ENCODE measurements at regions not wholly inside any gene's neighbourhood (a gene's known extent, or its start where the extent isn't known, plus 50 kb on each side); places are given as distances from the start of the nearest gene placed in this dataset.
"Not testable (repeated sequence)": the region's sequence is repeated elsewhere in the genome, so short reads cannot be mapped to it uniquely, and the experiment has no call there.

DNA sequence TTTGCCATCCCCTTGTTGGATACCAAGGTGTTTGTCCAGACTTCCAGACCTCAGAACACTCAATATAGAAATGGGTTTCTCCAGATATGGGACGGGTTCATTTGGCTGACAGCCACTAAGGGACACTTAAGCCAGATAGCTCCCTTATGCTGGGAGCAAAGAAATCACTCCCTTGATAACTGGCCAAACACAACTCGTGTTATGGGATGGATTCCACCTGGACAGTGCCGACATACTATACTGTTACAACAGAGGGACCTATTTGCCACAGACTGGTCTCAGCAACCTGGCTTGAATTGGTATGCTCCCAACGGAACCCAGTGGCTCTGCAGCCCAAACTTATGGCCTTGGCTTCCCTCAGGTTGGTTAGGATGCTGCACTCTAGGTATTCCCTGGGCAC, 114.0 kb upstream of the PLCL2 start:
- no peak overlapping the region for H3K9ac ChIP-seq (ENCODE audit: low read depth, low read length)
- peaks cover 8% of the 10 kb centered on the region; the same call in 1 of the 2 replicates for H3K4me1 ChIP-seq (ENCODE audit: insufficient read depth, low read length)
- H3K27ac ChIP-seq (ENCODE audit: low read length): no peak overlapping the region
- H3K27me3 ChIP-seq (ENCODE audit: insufficient read depth, low read length): no peaks in the 10 kb centered on the region
- no peaks in the 10 kb centered on the region for H3K9me3 ChIP-seq (ENCODE audit: insufficient read depth, low read depth, low read length)
- no peaks in the 10 kb centered on the region for H3K36me3 ChIP-seq (ENCODE audit: insufficient read depth, low read depth, low read length)
- H3K4me3 ChIP-seq (ENCODE audit: low read length): no peak overlapping the region

- H3K4me3 ChIP-seq (ENCODE audit: low read length); H3K9me3 ChIP-seq (ENCODE audit: insufficient read depth, low read depth, low read length); H3K9ac ChIP-seq (ENCODE audit: low read depth, low read length); H3K4me1 ChIP-seq (ENCODE audit: insufficient read depth, low read length); H3K27ac ChIP-seq (ENCODE audit: low read length); H3K36me3 ChIP-seq (ENCODE audit: insufficient read depth, low read depth, low read length); H3K27me3 ChIP-seq (ENCODE audit: insufficient read depth, low read length): not testable (repeated sequence)
Observed at GRCh38 chr3:16773594-16773993, 111.2 kb upstream of the PLCL2 start.

DNA sequence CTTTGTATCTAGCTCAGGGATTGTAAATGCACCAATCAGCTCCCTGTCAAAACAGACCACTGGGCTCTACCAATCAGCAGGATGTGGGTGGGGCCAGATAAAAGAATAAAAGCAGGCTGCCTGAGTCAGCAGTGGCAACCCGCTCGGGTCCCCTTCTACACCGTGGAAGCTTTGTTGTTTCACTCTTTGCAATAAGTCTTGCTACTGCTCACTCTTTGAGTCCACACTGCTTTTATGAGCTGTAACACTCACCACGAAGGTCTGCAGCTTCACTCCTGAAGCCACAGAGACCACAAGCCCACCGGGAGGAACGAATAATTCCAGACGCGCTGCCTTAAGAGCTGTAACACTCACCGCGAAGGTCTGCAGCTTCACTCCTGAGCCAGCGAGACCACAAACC, 110.2 kb upstream of the PLCL2 start:
- H3K4me3 ChIP-seq (ENCODE audit: low read length); H3K9ac ChIP-seq (ENCODE audit: low read depth, low read length); H3K36me3 ChIP-seq (ENCODE audit: insufficient read depth, low read depth, low read length); H3K27ac ChIP-seq (ENCODE audit: low read length); H3K27me3 ChIP-seq (ENCODE audit: insufficient read depth, low read length); H3K9me3 ChIP-seq (ENCODE audit: insufficient read depth, low read depth, low read length); H3K4me1 ChIP-seq (ENCODE audit: insufficient read depth, low read length): not testable (repeated sequence)

- H3K4me1 ChIP-seq (ENCODE audit: insufficient read depth, low read length): peaks cover 15% of the 10 kb centered on the region
- no peaks in the 10 kb centered on the region for H3K27me3 ChIP-seq (ENCODE audit: insufficient read depth, low read length)
- H3K36me3 ChIP-seq (ENCODE audit: insufficient read depth, low read depth, low read length): no peaks in the 10 kb centered on the region
- H3K9me3 ChIP-seq (ENCODE audit: insufficient read depth, low read depth, low read length): no peaks in the 10 kb centered on the region
- H3K27ac ChIP-seq (ENCODE audit: low read length): no peak overlapping the region
- H3K9ac ChIP-seq (ENCODE audit: low read depth, low read length): no peak overlapping the region
- H3K4me3 ChIP-seq (ENCODE audit: low read length): no peak overlapping the region
Observed at GRCh38 chr3:16784973-16785372, 99.8 kb upstream of the PLCL2 start.

GRCh38 chr3:16785465-16785864, 99.3 kb upstream of the PLCL2 start:
- H3K27ac ChIP-seq (ENCODE audit: low read length): no peak overlapping the region
- H3K9ac ChIP-seq (ENCODE audit: low read depth, low read length): no peak overlapping the region
- H3K4me3 ChIP-seq (ENCODE audit: low read length): no peak overlapping the region
- no peaks in the 10 kb centered on the region for H3K27me3 ChIP-seq (ENCODE audit: insufficient read depth, low read length)
- peaks cover 20% of the 10 kb centered on the region for H3K4me1 ChIP-seq (ENCODE audit: insufficient read depth, low read length)
- H3K9me3 ChIP-seq (ENCODE audit: insufficient read depth, low read depth, low read length): no peaks in the 10 kb centered on the region
- no peaks in the 10 kb centered on the region for H3K36me3 ChIP-seq (ENCODE audit: insufficient read depth, low read depth, low read length)

DNA sequence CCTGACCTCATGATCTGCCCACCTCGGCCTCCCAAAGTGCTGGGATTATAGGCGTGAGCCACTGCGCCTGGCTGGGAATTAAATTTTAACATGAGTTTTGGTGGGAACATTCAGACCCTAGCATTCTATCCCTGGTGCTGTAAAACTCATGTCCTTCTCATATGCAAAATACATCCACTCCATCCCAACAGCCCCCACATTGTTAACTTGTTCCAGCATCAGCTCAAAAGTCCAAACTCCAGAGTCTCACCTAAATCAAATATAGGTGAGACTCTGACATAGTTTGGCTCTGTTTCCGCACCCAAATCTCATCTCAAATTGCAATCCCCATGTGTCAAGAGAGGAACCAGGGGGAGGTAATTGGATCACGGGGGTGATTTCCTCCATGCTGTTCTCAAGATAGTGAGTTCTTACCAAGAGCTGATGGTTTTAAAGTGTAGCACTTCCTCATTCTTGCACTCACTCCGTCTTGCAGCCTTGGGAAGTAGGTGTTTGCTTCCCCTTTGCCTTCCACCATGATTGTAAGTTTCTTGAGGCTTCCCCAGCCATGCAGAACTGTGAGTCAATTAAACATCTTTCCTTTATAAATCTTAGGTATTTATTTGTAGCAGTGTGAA, 96.2 kb upstream of the PLCL2 start:
- H3K27me3 ChIP-seq (ENCODE audit: insufficient read depth, low read length): no peaks in the 10 kb centered on the region
- H3K27ac ChIP-seq (ENCODE audit: low read length): no peak overlapping the region
- H3K4me3 ChIP-seq (ENCODE audit: low read length): no peak overlapping the region
- H3K4me1 ChIP-seq (ENCODE audit: insufficient read depth, low read length): peaks cover 27% of the 10 kb centered on the region
- H3K9ac ChIP-seq (ENCODE audit: low read depth, low read length): no peak overlapping the region
- H3K36me3 ChIP-seq (ENCODE audit: insufficient read depth, low read depth, low read length): no peaks in the 10 kb centered on the region
- H3K9me3 ChIP-seq (ENCODE audit: insufficient read depth, low read depth, low read length): no peaks in the 10 kb centered on the region

- peak overlapping the region; percentile 5 for H3K27ac ChIP-seq (ENCODE audit: low read length)
- H3K4me1 ChIP-seq (ENCODE audit: insufficient read depth, low read length): peaks cover 32% of the 10 kb centered on the region
- peak overlapping the region; percentile 31; the same call in 1 of the 2 replicates for H3K4me3 ChIP-seq (ENCODE audit: low read length)
- H3K27me3 ChIP-seq (ENCODE audit: insufficient read depth, low read length): no peaks in the 10 kb centered on the region
- H3K9me3 ChIP-seq (ENCODE audit: insufficient read depth, low read depth, low read length): no peaks in the 10 kb centered on the region
- no peaks in the 10 kb centered on the region for H3K36me3 ChIP-seq (ENCODE audit: insufficient read depth, low read depth, low read length)
- H3K9ac ChIP-seq (ENCODE audit: low read depth, low read length): peak overlapping the region; percentile 44; the same call in 1 of the 2 replicates
Observed at GRCh38 chr3:16789344-16790120, 95.2 kb upstream of the PLCL2 start.

GRCh38 chr3:16790432-16791400, 94.0 kb upstream of the PLCL2 start:
- Histone ChIP-seq H3K9me3 (ENCODE audit: insufficient read depth, low read depth, low read length) (no peaks in the 10 kb centered on the region), H3K4me3 (ENCODE audit: low read length) (no peak overlapping the region), H3K9ac (ENCODE audit: low read depth, low read length) (no peak overlapping the region), H3K27ac (ENCODE audit: low read length) (no peak overlapping the region), H3K27me3 (ENCODE audit: insufficient read depth, low read length) (no peaks in the 10 kb centered on the region), H3K36me3 (ENCODE audit: insufficient read depth, low read depth, low read length) (no peaks in the 10 kb centered on the region), H3K4me1 (ENCODE audit: insufficient read depth, low read length) (peaks cover 32% of the 10 kb centered on the region)

DNA sequence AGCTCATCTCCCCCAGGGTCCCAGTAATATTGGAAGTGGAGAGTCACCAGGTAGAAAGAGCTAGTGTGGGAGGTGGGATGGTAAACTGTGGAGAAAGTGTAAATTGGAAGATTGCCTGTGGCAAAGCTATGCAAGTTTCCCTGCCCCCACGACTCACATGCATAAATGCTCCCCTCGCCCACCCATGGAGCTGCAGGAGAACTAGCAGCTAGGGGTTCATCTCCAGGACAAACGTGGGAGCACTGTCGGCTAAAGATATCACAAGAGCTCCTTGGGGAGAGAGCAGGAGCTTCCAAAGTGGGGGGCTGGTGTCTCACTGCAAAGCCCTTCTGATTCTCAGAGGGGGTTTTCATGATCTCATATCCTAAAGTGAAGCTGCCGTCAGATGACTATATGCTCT, 91.4 kb upstream of the PLCL2 start:
- H3K4me1 ChIP-seq (ENCODE audit: insufficient read depth, low read length): peaks cover 32% of the 10 kb centered on the region

GRCh38 chr3:16794257-16794656, 90.5 kb upstream of the PLCL2 start:
- no peaks in the 10 kb centered on the region for H3K27me3 ChIP-seq (ENCODE audit: insufficient read depth, low read length)
- H3K4me1 ChIP-seq (ENCODE audit: insufficient read depth, low read length): peaks cover 24% of the 10 kb centered on the region
- no peak overlapping the region for H3K4me3 ChIP-seq (ENCODE audit: low read length)
- 0 out of 2 replicates have a peak, but pooled peaks cover 3% of the 10 kb centered on the region for H3K9me3 ChIP-seq (ENCODE audit: insufficient read depth, low read depth, low read length)
- H3K36me3 ChIP-seq (ENCODE audit: insufficient read depth, low read depth, low read length): no peaks in the 10 kb centered on the region
- no peak overlapping the region for H3K27ac ChIP-seq (ENCODE audit: low read length)
- no peak overlapping the region for H3K9ac ChIP-seq (ENCODE audit: low read depth, low read length)

More for the DNA sequence above, 91.4 kb upstream of the PLCL2 start:
- H3K9ac ChIP-seq (ENCODE audit: low read depth, low read length): no peak overlapping the region
- H3K9me3 ChIP-seq (ENCODE audit: insufficient read depth, low read depth, low read length): no peaks in the 10 kb centered on the region
- H3K27me3 ChIP-seq (ENCODE audit: insufficient read depth, low read length): no peaks in the 10 kb centered on the region
- H3K36me3 ChIP-seq (ENCODE audit: insufficient read depth, low read depth, low read length): no peaks in the 10 kb centered on the region
- H3K27ac ChIP-seq (ENCODE audit: low read length): no peak overlapping the region
- no peak overlapping the region for H3K4me3 ChIP-seq (ENCODE audit: low read length)

DNA sequence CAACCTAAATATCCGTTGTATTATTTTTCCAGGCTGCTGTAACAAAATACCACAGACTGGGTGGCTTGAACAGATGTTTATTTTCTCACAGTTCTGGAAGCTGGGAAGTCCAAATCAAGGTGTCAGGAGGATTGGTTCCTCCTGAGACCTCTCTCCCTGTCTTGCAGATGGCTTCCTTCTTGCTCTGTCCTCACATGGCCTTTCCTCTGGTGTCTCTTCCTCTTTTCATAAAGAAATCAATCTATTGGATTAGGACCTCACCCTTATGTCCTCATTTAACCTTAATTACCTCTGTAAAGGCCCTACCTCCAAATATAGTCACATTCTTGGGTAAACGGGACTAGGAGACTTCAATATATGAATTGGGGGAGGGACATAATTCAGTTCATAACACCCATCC, 89.2 kb upstream of the PLCL2 start:
- peaks cover 13% of the 10 kb centered on the region; the same call in 1 of the 2 replicates for H3K4me1 ChIP-seq (ENCODE audit: insufficient read depth, low read length)
- H3K36me3 ChIP-seq (ENCODE audit: insufficient read depth, low read depth, low read length): no peaks in the 10 kb centered on the region
- no peak overlapping the region for H3K9ac ChIP-seq (ENCODE audit: low read depth, low read length)
- H3K27me3 ChIP-seq (ENCODE audit: insufficient read depth, low read length): no peaks in the 10 kb centered on the region
- H3K9me3 ChIP-seq (ENCODE audit: insufficient read depth, low read depth, low read length): peaks cover 3% of the 10 kb centered on the region; the same call in 1 of the 2 replicates
- H3K27ac ChIP-seq (ENCODE audit: low read length): no peak overlapping the region
- no peak overlapping the region for H3K4me3 ChIP-seq (ENCODE audit: low read length)

All from iPS-20b (cell line).